ENCODE measurements at regions not wholly inside any gene's neighbourhood (a gene's known extent, or its start where the extent isn't known, plus 50 kb on each side); places are given as distances from the start of the nearest gene placed in this dataset.

- DNase-seq (ENCODE audit: low spot score), result no peak
Observed at GRCh38 chr5:73374520-73375190, 73.9 kb downstream of the FOXD1 start.

- DNase-seq (ENCODE audit: low spot score), result no peak
Observed at GRCh38 chr5:73373814-73374510, 74.6 kb downstream of the FOXD1 start.

- DNase-seq (ENCODE audit: low spot score), result no peak
Observed at GRCh38 chr5:73370640-73371583, 77.7 kb downstream of the FOXD1 start.

GRCh38 chr5:73370095-73370494, 78.5 kb downstream of the FOXD1 start:
- no peak for DNase-seq (ENCODE audit: low spot score)

GRCh38 chr5:73369278-73369677, 79.3 kb downstream of the FOXD1 start:
- no peak for DNase-seq (ENCODE audit: low spot score)

- DNase-seq (ENCODE audit: low spot score), result no peak
Observed at GRCh38 chr5:73367650-73368049, 80.9 kb downstream of the FOXD1 start.

GRCh38 chr5:73365990-73366667, 82.4 kb downstream of the FOXD1 start:
- no peak for DNase-seq (ENCODE audit: low spot score)

- DNase-seq (ENCODE audit: low spot score), result peak; percentile 68
Observed at GRCh38 chr5:73365301-73365853, 83.2 kb downstream of the FOXD1 start.

- no peak for DNase-seq (ENCODE audit: low spot score)
Observed at GRCh38 chr5:73363911-73364730, 84.5 kb downstream of the FOXD1 start.

GRCh38 chr5:73359395-73359794, 89.2 kb downstream of the FOXD1 start:
- no peak for DNase-seq (ENCODE audit: low spot score)

- no peak for DNase-seq (ENCODE audit: low spot score)
Observed at GRCh38 chr5:73358366-73358765, 90.2 kb downstream of the FOXD1 start.

GRCh38 chr5:73357576-73357975, 91.0 kb downstream of the FOXD1 start:
- DNase-seq (ENCODE audit: low spot score), result no peak

- DNase-seq (ENCODE audit: low spot score), result no peak
Observed at GRCh38 chr5:73355108-73355507, 93.5 kb downstream of the FOXD1 start.

GRCh38 chr5:73354406-73354805, 94.2 kb downstream of the FOXD1 start:
- DNase-seq (ENCODE audit: low spot score), result no peak

- no peak for DNase-seq (ENCODE audit: low spot score)
Observed at GRCh38 chr5:73352649-73353230, 95.8 kb downstream of the FOXD1 start.

- no peak for DNase-seq (ENCODE audit: low spot score)
Observed at GRCh38 chr5:73352243-73352642, 96.3 kb downstream of the FOXD1 start.

- no peak for DNase-seq (ENCODE audit: low spot score)
Observed at GRCh38 chr5:73351593-73351992, 97.0 kb downstream of the FOXD1 start.

- no peak for DNase-seq (ENCODE audit: low spot score)
Observed at GRCh38 chr5:73346878-73347408, 101.6 kb downstream of the FOXD1 start.

- no peak for DNase-seq (ENCODE audit: low spot score)
Observed at GRCh38 chr5:73344835-73345234, 103.7 kb downstream of the FOXD1 start.

GRCh38 chr5:73339711-73340110, 108.9 kb downstream of the FOXD1 start:
- no peak for DNase-seq (ENCODE audit: low spot score)

All from globus pallidus (tissue), 1 donor.